ENCODE measurements at regions not wholly inside any gene's neighbourhood (a gene's known extent, or its start where the extent isn't known, plus 50 kb on each side); places are given as distances from the start of the nearest gene placed in this dataset.

- Mint-ChIP-seq H3K9me3 (peaks cover 31% of the 10 kb centered on the region), H3K27ac (no peak overlapping the region), H3K4me1 (no peaks in the 10 kb centered on the region), H3K27me3 (ENCODE audit: low read depth) (peaks cover 15% of the 10 kb centered on the region), H3K36me3 (no peaks in the 10 kb centered on the region), H3K4me3 (no peak overlapping the region)
- DNase-seq (ENCODE audit: low spot score) (no peak), ATAC-seq (no peak)
- TF ChIP-seq ZNF396 (CRISPR knock-in tag; IDR thresholded peaks at IDR 0.05; ENCODE audit: borderline replicate concordance) (no peak), ATF6 (CRISPR knock-in tag; IDR thresholded peaks at IDR 0.05) (no peak), NFE2L1 (CRISPR knock-in tag; IDR thresholded peaks at IDR 0.05) (no peak), NR3C1 (CRISPR knock-in tag; conservative IDR thresholded peaks at IDR 0.05; ENCODE audit: low read depth) (no peak), SP1 (CRISPR knock-in tag; conservative IDR thresholded peaks at IDR 0.05) (no peak), NFATC4 (CRISPR knock-in tag; IDR thresholded peaks at IDR 0.05) (no peak), GRHL2 (CRISPR knock-in tag; IDR thresholded peaks at IDR 0.05; ENCODE audit: insufficient replicate concordance, severe bottlenecking) (no peak), ZBTB43 (CRISPR knock-in tag; IDR thresholded peaks at IDR 0.05) (no peak), MLX (CRISPR knock-in tag; IDR thresholded peaks at IDR 0.05) (no peak), RORB (CRISPR knock-in tag; IDR thresholded peaks at IDR 0.05) (no peak), FOXP1 (CRISPR knock-in tag; IDR thresholded peaks at IDR 0.05; ENCODE audit: borderline replicate concordance) (no peak), SMAD3 (CRISPR knock-in tag; IDR thresholded peaks at IDR 0.05; ENCODE audit: borderline replicate concordance) (no peak), ZNF512 (CRISPR knock-in tag; IDR thresholded peaks at IDR 0.05; ENCODE audit: borderline replicate concordance) (no peak), ZNF532 (CRISPR knock-in tag; IDR thresholded peaks at IDR 0.05; ENCODE audit: borderline replicate concordance) (no peak), E2F1 (CRISPR knock-in tag; IDR thresholded peaks at IDR 0.05) (no peak), AFF4 (CRISPR knock-in tag; IDR thresholded peaks at IDR 0.05; ENCODE audit: borderline replicate concordance) (no peak), CREM (CRISPR knock-in tag; IDR thresholded peaks at IDR 0.05) (no peak), JUN (CRISPR knock-in tag; IDR thresholded peaks at IDR 0.05) (no peak)
- POLR2A ChIA-PET, result no interaction called here
- CTCF ChIA-PET, result no interaction called here
Observed at GRCh38 chr14:104450811-104451401, 128.7 kb upstream of the C14orf180 start.

All from WTC11 (cell line).